SK-N-SH (cell line): ENCODE measurements at regions not wholly inside any gene's neighbourhood (a gene's known extent, or its start where the extent isn't known, plus 50 kb on each side); places are given as distances from the start of the nearest gene placed in this dataset.

Experiments
- ELF1 ChIP-seq: IDR thresholded peaks from 2 replicates; pipeline ENCODE4 v1.4.0; 2012
- EP300 ChIP-seq, 2 experiments: IDR thresholded peaks; 2 replicates each; pipeline versions ENCODE4 v1.4.0 to v1.6.1; 2012; ENCODE audit warnings: borderline replicate concordance in 1 of 2, low read depth in 1 of 2, low read length in 1 of 2
- FOXJ3 ChIP-seq: sonication (generic); formaldehyde crosslinking; IDR thresholded peaks from 2 replicates; pipeline ENCODE4 v1.5.1; 2020; ENCODE audit warnings: mild to moderate bottlenecking, missing genetic modification reagents
- JUND ChIP-seq: IDR thresholded peaks from 2 replicates; pipeline ENCODE4 v1.4.0; 2012
- RAD21 ChIP-seq: IDR thresholded peaks from 2 replicates; pipeline ENCODE4 v1.6.1; 2012; ENCODE audit warnings: mild to moderate bottlenecking, low read length
- RCOR1 ChIP-seq: fragments of 150-350 bp; IDR thresholded peaks from 2 replicates; pipeline ENCODE4 v1.6.1; 2017; ENCODE audit warnings: antibody characterized with exemption, low read length
- RXRA ChIP-seq: IDR thresholded peaks from 2 replicates; pipeline ENCODE4 v1.4.0; 2012; ENCODE audit warnings: low read depth, mild to moderate bottlenecking, borderline replicate concordance
- TAF1 ChIP-seq: IDR thresholded peaks from 2 replicates; pipeline ENCODE4 v1.6.1; 2012; ENCODE audit warnings: low read depth, mild to moderate bottlenecking, low read length, moderate library complexity, borderline replicate concordance
- TF ChIP-seq, protein P1 (sequence below): fragments of 200-600 bp; sonication (generic); IDR thresholded peaks from 2 replicates; pipeline ENCODE4 v1.6.1; 2017; ENCODE audit warnings: antibody characterized with exemption, mild to moderate bottlenecking, moderate library complexity
- TF ChIP-seq, protein P2 (sequence below): IDR thresholded peaks from 2 replicates; pipeline ENCODE4 v1.4.0; 2012; ENCODE audit warnings: low read depth, borderline replicate concordance

DNA sequence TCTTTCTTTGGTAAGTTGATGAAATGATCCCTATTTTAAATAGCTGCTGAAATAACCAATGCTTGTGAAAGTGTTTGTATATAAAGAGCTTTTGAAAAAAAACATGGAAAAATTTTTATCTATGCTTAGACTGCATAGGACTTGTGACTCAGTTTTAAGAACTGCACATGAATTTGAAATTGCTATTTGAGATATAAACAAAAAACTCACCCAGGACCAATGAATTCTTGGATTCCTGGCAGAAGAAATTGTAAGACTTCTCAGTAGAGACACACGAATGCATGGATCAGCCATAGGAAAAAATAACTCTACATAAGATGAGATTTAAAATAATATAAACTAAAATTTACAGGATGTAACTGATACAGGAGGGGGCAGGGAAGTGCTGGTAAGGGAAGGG is 278.8 kb upstream of the SORCS1 start:
- TF ChIP-seq, protein P1, sequence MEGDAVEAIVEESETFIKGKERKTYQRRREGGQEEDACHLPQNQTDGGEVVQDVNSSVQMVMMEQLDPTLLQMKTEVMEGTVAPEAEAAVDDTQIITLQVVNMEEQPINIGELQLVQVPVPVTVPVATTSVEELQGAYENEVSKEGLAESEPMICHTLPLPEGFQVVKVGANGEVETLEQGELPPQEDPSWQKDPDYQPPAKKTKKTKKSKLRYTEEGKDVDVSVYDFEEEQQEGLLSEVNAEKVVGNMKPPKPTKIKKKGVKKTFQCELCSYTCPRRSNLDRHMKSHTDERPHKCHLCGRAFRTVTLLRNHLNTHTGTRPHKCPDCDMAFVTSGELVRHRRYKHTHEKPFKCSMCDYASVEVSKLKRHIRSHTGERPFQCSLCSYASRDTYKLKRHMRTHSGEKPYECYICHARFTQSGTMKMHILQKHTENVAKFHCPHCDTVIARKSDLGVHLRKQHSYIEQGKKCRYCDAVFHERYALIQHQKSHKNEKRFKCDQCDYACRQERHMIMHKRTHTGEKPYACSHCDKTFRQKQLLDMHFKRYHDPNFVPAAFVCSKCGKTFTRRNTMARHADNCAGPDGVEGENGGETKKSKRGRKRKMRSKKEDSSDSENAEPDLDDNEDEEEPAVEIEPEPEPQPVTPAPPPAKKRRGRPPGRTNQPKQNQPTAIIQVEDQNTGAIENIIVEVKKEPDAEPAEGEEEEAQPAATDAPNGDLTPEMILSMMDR: no peak
- TF ChIP-seq RAD21 (no peak), JUND (no peak), FOXJ3 (no peak), TAF1 (no peak), ELF1 (no peak), EP300 (IDR thresholded peaks at IDR 0.05; ENCODE audit: borderline replicate concordance in 1 of 2, low read depth in 1 of 2, low read length in 1 of 2) (no peak), RCOR1 (no peak), RXRA (no peak)
- TF ChIP-seq, protein P2, sequence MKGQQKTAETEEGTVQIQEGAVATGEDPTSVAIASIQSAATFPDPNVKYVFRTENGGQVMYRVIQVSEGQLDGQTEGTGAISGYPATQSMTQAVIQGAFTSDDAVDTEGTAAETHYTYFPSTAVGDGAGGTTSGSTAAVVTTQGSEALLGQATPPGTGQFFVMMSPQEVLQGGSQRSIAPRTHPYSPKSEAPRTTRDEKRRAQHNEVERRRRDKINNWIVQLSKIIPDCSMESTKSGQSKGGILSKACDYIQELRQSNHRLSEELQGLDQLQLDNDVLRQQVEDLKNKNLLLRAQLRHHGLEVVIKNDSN: no peak
